ENCODE measurements at regions not wholly inside any gene's neighbourhood (a gene's known extent, or its start where the extent isn't known, plus 50 kb on each side); places are given as distances from the start of the nearest gene placed in this dataset.

GRCh38 chrX:125395626-125396025, 76.0 kb downstream of the TEX13C start:
- no peak overlapping the region for H3K4me3 Mint-ChIP-seq
- no peaks in the 10 kb centered on the region for H3K4me1 Mint-ChIP-seq
- no peaks in the 10 kb centered on the region for H3K36me3 ChIP-seq (ENCODE audit: control insufficient read depth in 2 of 3, insufficient read depth in 3 of 3, low read length in 3 of 3)
- H3K4me1 ChIP-seq (ENCODE audit: control insufficient read depth in 2 of 2, insufficient read depth in 2 of 2, low read length in 2 of 2): no peaks in the 10 kb centered on the region
- no peaks in the 10 kb centered on the region for H3K27me3 Mint-ChIP-seq
- DNase-seq (no peak), ATAC-seq (no peak)
- H3K27me3 ChIP-seq (ENCODE audit: control insufficient read depth in 2 of 2, insufficient read depth in 2 of 2, low read length in 2 of 2): no peaks in the 10 kb centered on the region
- no peak overlapping the region for H3K4me3 ChIP-seq (ENCODE audit: low read length)
- POLR2A ChIA-PET: interaction anchor here (0.5 kb wide), 1 partner anchor 61 kb away, joined by 3 read pairs; no protein-coding TSS in a partner anchor
- H3K27ac ChIP-seq (ENCODE audit: low read depth, low read length): no peak overlapping the region
- H3K27ac Mint-ChIP-seq: no peak overlapping the region
- H3K36me3 Mint-ChIP-seq: no peaks in the 10 kb centered on the region
- H3K9me3 Mint-ChIP-seq: peaks cover 0 to 3% (median 0%) of the 10 kb centered on the region in 11 donors
- CTCF ChIA-PET: no interaction called here
- no peaks in the 10 kb centered on the region for H3K9me3 ChIP-seq (ENCODE audit: control insufficient read depth in 2 of 3, low read length in 3 of 3)
- intact Hi-C loops (cut with micrococcal nuclease): no loop called here

GRCh38 chrX:125398959-125399440, 79.3 kb downstream of the TEX13C start:
- CTCF ChIA-PET: no interaction called here
- Histone ChIP-seq H3K4me1 (ENCODE audit: control insufficient read depth in 2 of 2, insufficient read depth in 2 of 2, low read length in 2 of 2) (no peaks in the 10 kb centered on the region), H3K4me3 (ENCODE audit: low read length) (no peak overlapping the region), H3K36me3 (ENCODE audit: control insufficient read depth in 2 of 3, insufficient read depth in 3 of 3, low read length in 3 of 3) (no peaks in the 10 kb centered on the region), H3K27me3 (ENCODE audit: control insufficient read depth in 2 of 2, insufficient read depth in 2 of 2, low read length in 2 of 2) (no peaks in the 10 kb centered on the region), H3K9me3 (ENCODE audit: control insufficient read depth in 2 of 3, low read length in 3 of 3) (no peaks in the 10 kb centered on the region), H3K27ac (ENCODE audit: low read depth, low read length) (no peak overlapping the region)
- Mint-ChIP-seq H3K9me3 (peaks cover 0 to 1% (median 0%) of the 10 kb centered on the region in 11 donors), H3K27ac (no peak overlapping the region), H3K4me1 (no peaks in the 10 kb centered on the region), H3K4me3 (no peak overlapping the region), H3K36me3 (no peaks in the 10 kb centered on the region), H3K27me3 (no peaks in the 10 kb centered on the region)
- intact Hi-C loops (cut with micrococcal nuclease): no loop called here
- ATAC-seq: no peak
- POLR2A ChIA-PET: no interaction called here
- DNase-seq: no peak

DNA sequence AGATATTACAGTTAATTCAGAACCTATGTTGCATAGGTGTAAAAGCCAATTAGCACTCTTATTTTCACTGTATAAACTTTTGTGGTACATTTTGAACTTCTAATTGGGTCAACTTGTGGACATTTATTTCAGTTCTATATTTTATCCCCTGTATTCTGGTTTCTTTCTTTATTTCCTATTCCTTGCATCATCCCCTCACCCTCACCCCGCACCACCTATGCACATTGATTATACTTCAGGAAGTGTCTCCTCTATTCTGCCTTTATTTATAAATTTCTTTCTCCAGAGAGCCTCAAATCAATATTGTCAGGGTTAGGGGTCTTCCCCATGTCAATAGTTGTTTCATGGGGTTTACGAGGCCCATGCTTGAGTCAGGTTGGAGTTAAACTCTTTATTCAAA, 83.1 kb downstream of the TEX13C start:
- POLR2A ChIA-PET: no interaction called here
- Histone ChIP-seq H3K27ac (ENCODE audit: low read depth, low read length) (no peak overlapping the region), H3K9me3 (ENCODE audit: control insufficient read depth in 2 of 3, low read length in 3 of 3) (no peaks in the 10 kb centered on the region), H3K27me3 (ENCODE audit: control insufficient read depth in 2 of 2, insufficient read depth in 2 of 2, low read length in 2 of 2) (no peaks in the 10 kb centered on the region), H3K36me3 (ENCODE audit: control insufficient read depth in 2 of 3, insufficient read depth in 3 of 3, low read length in 3 of 3) (no peaks in the 10 kb centered on the region), H3K4me3 (ENCODE audit: low read length) (no peak overlapping the region), H3K4me1 (ENCODE audit: control insufficient read depth in 2 of 2, insufficient read depth in 2 of 2, low read length in 2 of 2) (no peaks in the 10 kb centered on the region)
- DNase-seq (no peak), ATAC-seq (no peak)
- Mint-ChIP-seq H3K27me3 (no peaks in the 10 kb centered on the region), H3K27ac (no peak overlapping the region), H3K4me1 (no peaks in the 10 kb centered on the region), H3K4me3 (no peak overlapping the region), H3K36me3 (no peaks in the 10 kb centered on the region), H3K9me3 (peaks cover 0 to 1% (median 0%) of the 10 kb centered on the region in 11 donors)
- CTCF ChIA-PET: no interaction called here
- intact Hi-C loops (cut with micrococcal nuclease): no loop called here

DNA sequence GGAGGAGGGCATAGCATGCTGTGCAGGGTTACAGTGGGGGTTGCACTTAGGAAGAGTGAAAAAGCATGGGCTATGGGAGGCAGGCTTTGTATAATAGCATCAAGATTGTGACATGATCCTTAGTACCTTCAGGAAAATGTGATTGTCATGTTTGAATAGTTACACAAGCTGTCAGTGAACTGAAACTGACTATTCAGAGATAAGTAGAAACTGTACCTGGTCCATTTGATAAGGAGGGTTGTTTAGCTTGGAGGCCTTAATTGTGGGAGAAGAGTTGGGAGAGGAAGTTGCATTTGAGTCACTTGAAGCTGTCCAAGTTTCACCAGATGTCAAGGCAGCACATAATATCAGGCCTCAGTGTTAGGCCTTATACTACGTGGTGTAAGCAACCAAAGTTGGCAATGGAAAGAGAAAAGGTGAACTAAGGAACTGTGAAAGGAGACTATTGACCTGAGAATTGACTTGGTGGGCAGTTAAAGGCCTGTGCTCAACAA, 85.0 kb downstream of the TEX13C start:
- H3K27me3 ChIP-seq (ENCODE audit: control insufficient read depth in 2 of 2, insufficient read depth in 2 of 2, low read length in 2 of 2): no peaks in the 10 kb centered on the region
- H3K9me3 ChIP-seq (ENCODE audit: control insufficient read depth in 2 of 3, low read length in 3 of 3): no peaks in the 10 kb centered on the region
- H3K27ac ChIP-seq (ENCODE audit: low read depth, low read length): no peak overlapping the region
- CTCF ChIA-PET: no interaction called here
- no peak overlapping the region for H3K27ac Mint-ChIP-seq
- no peaks in the 10 kb centered on the region for H3K27me3 Mint-ChIP-seq
- intact Hi-C loops (cut with micrococcal nuclease): no loop called here
- H3K36me3 Mint-ChIP-seq: no peaks in the 10 kb centered on the region
- POLR2A ChIA-PET: no interaction called here
- H3K4me3 ChIP-seq (ENCODE audit: low read length): no peak overlapping the region
- ATAC-seq (no peak), DNase-seq (no peak)
- H3K4me1 Mint-ChIP-seq: no peaks in the 10 kb centered on the region
- H3K9me3 Mint-ChIP-seq: peaks cover 0 to 9% (median 0%) of the 10 kb centered on the region in 11 donors
- H3K4me3 Mint-ChIP-seq: no peak overlapping the region
- no peaks in the 10 kb centered on the region for H3K4me1 ChIP-seq (ENCODE audit: control insufficient read depth in 2 of 2, insufficient read depth in 2 of 2, low read length in 2 of 2)
- no peaks in the 10 kb centered on the region for H3K36me3 ChIP-seq (ENCODE audit: control insufficient read depth in 2 of 3, insufficient read depth in 3 of 3, low read length in 3 of 3)

- DNase-seq (no peak), ATAC-seq (no peak)
- H3K9me3 ChIP-seq (ENCODE audit: control insufficient read depth in 2 of 3, low read length in 3 of 3): no peaks in the 10 kb centered on the region
- H3K4me3 ChIP-seq (ENCODE audit: low read length): no peak overlapping the region
- Mint-ChIP-seq H3K9me3 (peaks cover 0 to 9% (median 0%) of the 10 kb centered on the region in 11 donors), H3K36me3 (no peaks in the 10 kb centered on the region), H3K27me3 (no peaks in the 10 kb centered on the region), H3K4me1 (no peaks in the 10 kb centered on the region), H3K27ac (no peak overlapping the region), H3K4me3 (no peak overlapping the region)
- H3K27ac ChIP-seq (ENCODE audit: low read depth, low read length): no peak overlapping the region
- H3K36me3 ChIP-seq (ENCODE audit: control insufficient read depth in 2 of 3, insufficient read depth in 3 of 3, low read length in 3 of 3): no peaks in the 10 kb centered on the region
- intact Hi-C loops (cut with micrococcal nuclease): no loop called here
- ChIA-PET POLR2A (no interaction called here), CTCF (no interaction called here)
- no peaks in the 10 kb centered on the region for H3K27me3 ChIP-seq (ENCODE audit: control insufficient read depth in 2 of 2, insufficient read depth in 2 of 2, low read length in 2 of 2)
- no peaks in the 10 kb centered on the region for H3K4me1 ChIP-seq (ENCODE audit: control insufficient read depth in 2 of 2, insufficient read depth in 2 of 2, low read length in 2 of 2)
These were observed 85.7 kb downstream of the TEX13C start for GRCh38 chrX:125405339-125405738.

DNA sequence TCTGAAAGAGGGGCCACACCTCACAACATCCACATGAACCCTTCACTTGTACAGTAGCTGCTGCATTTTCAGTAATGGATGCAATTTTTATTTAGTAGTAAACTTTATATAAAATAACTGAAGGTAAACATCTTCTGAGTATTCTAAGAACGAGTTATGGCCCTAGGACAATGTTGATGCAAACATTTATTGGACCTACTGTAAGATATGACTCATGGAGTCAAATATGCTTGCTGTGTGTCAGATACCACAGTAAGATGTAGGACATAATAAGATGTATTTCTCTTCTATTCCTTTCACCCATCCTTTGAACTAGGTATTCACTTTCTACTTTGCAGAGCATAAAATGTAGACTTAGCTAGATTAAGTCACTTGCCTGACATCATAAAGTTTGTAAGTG, 87.6 kb downstream of the TEX13C start:
- CTCF ChIA-PET: no interaction called here
- Mint-ChIP-seq H3K27me3 (no peaks in the 10 kb centered on the region), H3K4me3 (no peak overlapping the region), H3K36me3 (no peaks in the 10 kb centered on the region), H3K9me3 (peaks cover 0 to 9% (median 0%) of the 10 kb centered on the region in 11 donors), H3K27ac (no peak overlapping the region), H3K4me1 (no peaks in the 10 kb centered on the region)
- H3K4me3 ChIP-seq (ENCODE audit: low read length): no peak overlapping the region
- POLR2A ChIA-PET: no interaction called here
- H3K27me3 ChIP-seq (ENCODE audit: control insufficient read depth in 2 of 2, insufficient read depth in 2 of 2, low read length in 2 of 2): no peaks in the 10 kb centered on the region
- H3K9me3 ChIP-seq (ENCODE audit: control insufficient read depth in 2 of 3, low read length in 3 of 3): no peaks in the 10 kb centered on the region
- intact Hi-C loops (cut with micrococcal nuclease): no loop called here
- no peaks in the 10 kb centered on the region for H3K36me3 ChIP-seq (ENCODE audit: control insufficient read depth in 2 of 3, insufficient read depth in 3 of 3, low read length in 3 of 3)
- ATAC-seq (no peak), DNase-seq (no peak)
- H3K4me1 ChIP-seq (ENCODE audit: control insufficient read depth in 2 of 2, insufficient read depth in 2 of 2, low read length in 2 of 2): no peaks in the 10 kb centered on the region
- no peak overlapping the region for H3K27ac ChIP-seq (ENCODE audit: low read depth, low read length)

GRCh38 chrX:125420809-125421208, 101.1 kb downstream of the TEX13C start:
- H3K27me3 ChIP-seq (ENCODE audit: control insufficient read depth in 2 of 2, insufficient read depth in 2 of 2, low read length in 2 of 2): no peaks in the 10 kb centered on the region
- Mint-ChIP-seq H3K4me3 (no peak overlapping the region), H3K9me3 (no peaks in the 10 kb centered on the region), H3K4me1 (no peaks in the 10 kb centered on the region), H3K27ac (no peak overlapping the region), H3K36me3 (no peaks in the 10 kb centered on the region), H3K27me3 (peaks cover 0 to 10% (median 3%) of the 10 kb centered on the region in 5 donors)
- H3K36me3 ChIP-seq (ENCODE audit: control insufficient read depth in 2 of 3, insufficient read depth in 3 of 3, low read length in 3 of 3): no peaks in the 10 kb centered on the region
- H3K27ac ChIP-seq (ENCODE audit: low read depth, low read length): no peak overlapping the region
- H3K4me1 ChIP-seq (ENCODE audit: control insufficient read depth in 2 of 2, insufficient read depth in 2 of 2, low read length in 2 of 2): no peaks in the 10 kb centered on the region
- intact Hi-C loops (cut with micrococcal nuclease): no loop called here
- ChIA-PET POLR2A (no interaction called here), CTCF (no interaction called here)
- ATAC-seq: no peak
- DNase-seq: no peak
- no peak overlapping the region for H3K4me3 ChIP-seq (ENCODE audit: low read length)
- no peaks in the 10 kb centered on the region for H3K9me3 ChIP-seq (ENCODE audit: control insufficient read depth in 2 of 3, low read length in 3 of 3)

All from naive thymus-derived CD4-positive, alpha-beta T cell (primary cell).